ENCODE measurements at regions not wholly inside any gene's neighbourhood (a gene's known extent, or its start where the extent isn't known, plus 50 kb on each side); places are given as distances from the start of the nearest gene placed in this dataset.

DNA sequence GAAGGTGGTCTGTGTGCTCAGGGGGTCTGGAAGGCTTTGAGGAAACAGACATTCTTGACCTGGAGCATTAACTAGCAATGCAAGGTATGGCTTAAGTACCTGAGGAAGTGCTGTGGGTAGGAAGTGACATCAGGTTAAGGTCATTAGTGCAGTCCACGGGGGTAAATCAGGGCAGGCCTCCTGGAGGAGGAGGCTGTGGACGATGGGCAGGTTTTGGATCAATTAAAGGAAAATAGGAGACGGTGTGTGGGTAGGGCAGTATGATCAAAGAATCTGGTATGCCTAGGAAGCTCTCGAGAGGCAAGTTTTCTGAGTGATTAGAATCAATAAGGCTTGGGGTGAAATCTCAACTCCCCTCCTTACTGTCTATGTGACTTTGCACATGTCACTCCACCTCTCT, 295.3 kb downstream of the AACS start:
- no peak for DNase-seq (ENCODE audit: low spot score)

GRCh38 chr12:125371033-125371432, 305.8 kb downstream of the AACS start:
- DNase-seq (ENCODE audit: low spot score) = no peak

DNA sequence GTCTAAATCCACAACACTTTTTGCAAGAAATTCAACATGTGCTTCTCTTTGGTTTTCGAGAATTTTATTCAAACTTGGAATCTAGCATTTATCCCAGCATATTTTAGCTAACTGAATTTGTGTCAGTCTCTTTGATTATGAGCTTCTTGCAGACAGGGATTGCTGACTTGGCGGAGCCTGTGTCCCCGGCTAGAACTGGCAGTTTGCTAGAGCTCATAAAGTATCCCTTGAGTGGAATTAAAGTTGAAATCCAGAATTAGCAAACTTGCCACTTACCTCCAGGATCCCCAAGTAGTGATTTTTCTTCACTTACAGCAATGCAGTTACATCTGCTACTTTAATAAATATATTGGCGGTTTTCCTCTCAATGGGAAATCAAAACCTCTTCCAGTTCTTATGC, 306.9 kb downstream of the AACS start:
- no peak for DNase-seq (ENCODE audit: low spot score)

DNA sequence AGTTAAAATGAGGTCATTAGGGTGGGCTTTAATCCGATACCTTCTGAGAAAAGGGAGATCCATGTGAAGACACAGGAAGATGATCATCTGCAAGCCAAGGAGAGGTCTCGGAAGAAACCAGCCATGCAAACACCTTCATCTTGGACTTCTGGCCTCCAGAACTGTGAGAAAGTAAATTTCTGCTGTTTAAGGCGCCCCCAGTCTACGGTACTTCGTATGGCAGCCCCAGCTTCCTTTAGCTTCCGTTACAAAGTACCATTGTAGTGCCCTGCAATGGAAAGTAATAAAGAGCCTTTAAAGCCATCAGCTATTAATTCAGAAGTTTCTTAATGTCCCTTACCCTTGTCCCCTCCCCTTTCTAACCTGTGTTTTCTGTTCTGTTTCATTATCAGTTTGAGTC, 308.1 kb downstream of the AACS start:
- no peak for DNase-seq (ENCODE audit: low spot score)

DNA sequence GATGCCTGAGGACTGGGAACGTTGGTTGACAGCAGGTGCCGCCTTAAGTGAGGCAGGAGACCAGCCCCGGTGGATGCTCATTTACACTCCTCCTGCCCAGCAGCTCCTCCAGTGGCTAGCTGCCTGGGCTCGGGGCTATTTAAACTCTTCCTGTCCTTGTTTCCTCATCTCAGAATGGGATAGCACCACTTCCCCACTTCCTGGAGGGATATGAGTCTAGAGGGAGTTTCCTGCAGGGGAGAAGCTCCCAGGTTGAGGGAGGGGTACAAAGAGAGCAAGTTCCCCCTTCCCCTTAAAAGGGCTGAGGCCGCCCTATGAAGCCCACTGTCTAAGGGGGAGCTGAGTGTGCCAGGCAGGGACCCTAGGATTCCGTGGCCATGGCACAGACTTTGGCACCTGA, 311.2 kb downstream of the AACS start:
- no peak for DNase-seq (ENCODE audit: low spot score)

DNA sequence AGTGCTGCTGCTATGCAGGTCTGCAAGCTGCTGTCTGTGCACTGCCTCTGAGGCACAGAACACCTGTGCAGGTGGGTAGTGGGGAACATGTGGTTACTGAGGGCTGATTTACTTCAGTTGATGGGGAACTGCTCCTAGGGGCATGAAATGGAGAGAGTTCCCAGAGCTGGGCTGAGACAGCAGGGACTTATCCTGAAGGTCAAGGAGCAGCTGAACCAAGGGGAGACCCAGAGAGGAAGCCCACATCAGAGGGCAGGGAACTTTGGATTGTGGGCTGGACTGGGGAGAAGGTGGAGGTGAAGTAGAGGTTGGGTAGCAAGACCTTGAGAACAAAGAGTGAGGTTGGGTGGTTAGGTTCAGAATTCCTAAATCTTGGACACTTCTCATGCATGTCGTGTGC, 311.9 kb downstream of the AACS start:
- no peak for DNase-seq (ENCODE audit: low spot score)

DNA sequence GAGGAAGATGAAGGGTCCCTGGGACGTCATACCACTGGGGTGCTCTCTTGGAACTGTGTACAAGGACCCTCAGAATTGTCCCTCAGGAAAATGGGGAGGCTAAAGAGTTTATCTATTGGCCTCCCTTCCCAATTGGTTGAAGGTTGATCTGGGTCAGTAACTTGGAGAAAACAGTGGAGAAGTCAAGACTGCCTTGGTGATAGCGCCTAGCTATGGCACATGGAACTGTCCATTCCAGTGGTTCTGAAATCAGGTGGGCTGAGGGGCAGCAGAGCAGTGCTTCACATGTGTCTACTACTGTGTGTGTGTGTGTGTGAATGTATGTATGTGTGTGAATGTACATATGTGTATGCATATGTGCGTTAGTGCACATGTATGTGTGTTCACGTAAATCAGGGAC, 316.1 kb downstream of the AACS start:
- DNase-seq (ENCODE audit: low spot score) = no peak

GRCh38 chr12:125382926-125383325, 317.7 kb downstream of the AACS start:
- DNase-seq (ENCODE audit: low spot score) = no peak

- DNase-seq (ENCODE audit: low spot score) = no peak
These were observed 321.4 kb downstream of the AACS start for GRCh38 chr12:125386652-125387051.

DNA sequence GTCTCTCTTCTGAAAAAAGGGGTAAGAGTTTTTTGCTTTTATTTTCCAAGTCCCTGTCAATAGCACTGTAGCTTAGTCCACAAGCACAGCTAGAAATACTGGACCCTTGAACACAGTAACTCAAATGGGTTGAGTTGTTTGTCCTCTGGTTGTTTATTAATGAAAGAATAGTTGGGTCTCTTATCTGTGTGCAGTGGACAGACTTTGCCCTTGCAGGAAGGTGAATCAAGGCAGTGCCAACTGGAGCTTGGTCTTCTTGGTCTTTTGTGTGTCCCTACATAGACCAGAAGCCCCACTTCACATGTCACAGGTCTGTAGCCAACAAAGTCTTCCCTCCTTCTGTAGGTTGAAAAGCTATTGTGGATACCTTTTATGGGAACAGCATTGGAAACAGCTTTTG, 322.0 kb downstream of the AACS start:
- DNase-seq (ENCODE audit: low spot score) = no peak

- DNase-seq (ENCODE audit: low spot score) = no peak
These were observed 323.9 kb downstream of the AACS start for GRCh38 chr12:125389061-125389697.

GRCh38 chr12:125393569-125393968, 328.3 kb downstream of the AACS start:
- DNase-seq (ENCODE audit: low spot score) = no peak

DNA sequence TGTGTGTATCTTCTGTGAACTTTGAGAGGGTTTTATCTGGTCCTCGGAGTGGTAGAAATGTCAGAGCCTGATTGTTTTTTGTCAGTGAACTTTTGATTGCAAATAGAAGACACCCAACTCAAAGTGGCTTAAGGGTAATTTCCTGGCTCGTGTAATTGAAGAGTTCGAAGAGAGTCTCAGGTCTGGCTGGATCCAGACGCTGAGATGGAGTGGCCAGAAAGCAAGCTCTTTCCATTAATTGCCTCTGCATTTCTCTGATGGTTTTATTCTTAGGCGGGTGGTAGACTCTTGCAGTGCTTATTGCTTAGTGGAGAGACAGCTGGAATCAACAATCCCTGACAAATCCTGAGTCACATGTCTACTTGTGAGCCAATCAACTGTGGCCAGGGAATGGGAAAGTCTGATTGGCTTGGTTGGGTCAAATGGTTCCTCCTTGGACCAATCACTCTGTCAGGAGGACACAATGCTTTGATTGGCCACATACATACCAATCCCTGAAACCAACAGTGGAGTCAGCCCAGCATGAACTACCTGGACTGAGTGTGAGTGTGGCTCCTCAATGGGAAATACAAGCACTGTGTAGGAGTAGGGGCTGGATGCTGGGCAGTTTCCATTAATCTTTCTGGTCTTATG, 330.5 kb downstream of the AACS start:
- no peak for DNase-seq (ENCODE audit: low spot score)

DNA sequence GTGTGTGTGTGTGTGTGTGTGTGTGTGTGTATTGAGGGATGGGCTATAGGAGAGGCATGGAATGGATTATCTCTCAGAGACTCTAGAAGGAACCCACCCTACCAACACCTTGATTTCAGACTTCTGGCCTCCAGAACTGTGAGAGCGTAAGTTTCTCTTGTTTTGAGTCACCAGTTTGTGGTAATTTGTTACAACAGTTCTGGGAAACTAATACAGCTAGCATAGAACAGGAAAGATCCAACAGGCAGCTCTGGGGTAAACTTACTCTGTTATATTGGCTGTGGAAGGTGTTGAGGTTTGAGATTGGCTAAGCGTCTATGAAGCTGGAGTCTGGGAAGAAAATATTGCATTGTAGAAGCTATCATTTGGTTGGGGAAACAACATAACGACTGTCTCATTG, 334.3 kb downstream of the AACS start:
- no peak for DNase-seq (ENCODE audit: low spot score)

- peak; percentile 18 for DNase-seq (ENCODE audit: low spot score)
These were observed 337.9 kb downstream of the AACS start for GRCh38 chr12:125402874-125403789.

GRCh38 chr12:125403843-125404242, 338.6 kb downstream of the AACS start:
- DNase-seq (ENCODE audit: low spot score) = no peak

- no peak for DNase-seq (ENCODE audit: low spot score)
These were observed 340.9 kb downstream of the AACS start for GRCh38 chr12:125406131-125406530.

DNA sequence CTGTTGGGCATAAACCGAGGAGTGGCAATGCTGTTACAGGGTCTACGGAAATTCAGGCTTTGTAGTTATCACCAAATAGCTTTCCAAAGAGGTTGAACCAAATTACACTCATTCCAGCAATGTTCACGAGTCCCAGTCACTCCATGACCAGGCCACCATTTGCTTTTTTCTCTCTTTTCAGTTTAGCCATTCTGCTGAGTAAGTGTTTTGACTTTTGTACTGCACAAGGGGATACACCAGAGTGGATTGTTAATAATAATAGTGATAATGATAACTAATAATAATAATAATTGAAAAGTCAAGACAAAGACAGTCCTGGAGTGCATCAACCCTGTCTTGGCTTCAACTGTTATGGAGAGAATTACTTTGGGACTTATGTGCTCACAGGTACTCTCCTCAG, 343.5 kb downstream of the AACS start:
- DNase-seq (ENCODE audit: low spot score) = no peak

GRCh38 chr12:125412506-125412905, 347.3 kb downstream of the AACS start:
- DNase-seq (ENCODE audit: low spot score) = no peak

GRCh38 chr12:125417446-125417845, 352.2 kb downstream of the AACS start:
- no peak for DNase-seq (ENCODE audit: low spot score)

DNA sequence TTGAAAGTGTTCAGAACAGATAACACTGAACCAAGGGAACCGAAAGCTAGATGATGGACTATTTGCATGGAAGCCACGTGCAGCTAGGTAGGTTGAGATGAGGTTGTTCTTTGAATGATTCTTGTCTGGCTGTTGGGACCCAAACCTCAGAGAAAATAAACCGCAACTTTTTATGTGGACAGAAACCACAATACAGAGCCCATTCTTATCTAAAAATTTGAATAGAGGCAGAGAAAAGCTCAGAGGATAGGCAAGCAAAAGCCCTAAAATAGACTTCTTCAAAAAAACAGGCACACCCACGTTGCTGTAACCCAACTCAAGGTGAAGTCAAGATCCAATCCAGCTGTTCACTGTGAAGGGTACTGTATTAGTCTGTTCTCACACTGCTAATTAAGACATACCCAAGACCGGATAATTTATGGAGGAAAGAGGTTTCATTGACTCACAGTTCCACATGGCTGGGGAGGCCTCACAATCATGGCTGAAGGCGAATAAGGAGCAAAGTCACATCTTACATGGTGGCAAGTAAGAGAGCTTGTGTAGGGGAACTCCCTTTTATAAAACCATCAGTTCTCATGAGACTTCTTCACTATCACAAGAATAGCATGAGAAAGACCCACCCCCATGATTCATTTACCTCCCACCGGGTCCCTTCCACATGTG, 353.8 kb downstream of the AACS start:
- DNase-seq (ENCODE audit: low spot score) = no peak

DNA sequence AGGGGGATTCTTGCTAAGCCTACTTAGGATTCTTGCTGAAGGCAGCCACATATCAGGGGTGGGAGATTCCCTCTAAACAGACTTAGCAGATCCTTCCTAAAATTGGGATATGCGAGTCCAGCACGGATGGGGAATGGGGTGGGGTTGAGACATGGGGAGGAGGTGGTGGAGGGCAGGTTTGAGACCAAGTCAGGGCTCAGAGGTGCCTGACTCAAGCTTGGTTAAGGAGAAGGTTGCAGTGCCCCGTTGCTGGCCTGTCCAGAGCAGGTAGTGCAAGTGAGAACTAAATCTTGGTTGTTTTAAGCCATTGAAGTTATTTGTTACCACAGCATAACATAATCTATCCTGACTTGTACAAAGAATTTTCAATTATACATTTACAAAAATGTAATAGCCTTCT, 359.7 kb downstream of the AACS start:
- no peak for DNase-seq (ENCODE audit: low spot score)

DNA sequence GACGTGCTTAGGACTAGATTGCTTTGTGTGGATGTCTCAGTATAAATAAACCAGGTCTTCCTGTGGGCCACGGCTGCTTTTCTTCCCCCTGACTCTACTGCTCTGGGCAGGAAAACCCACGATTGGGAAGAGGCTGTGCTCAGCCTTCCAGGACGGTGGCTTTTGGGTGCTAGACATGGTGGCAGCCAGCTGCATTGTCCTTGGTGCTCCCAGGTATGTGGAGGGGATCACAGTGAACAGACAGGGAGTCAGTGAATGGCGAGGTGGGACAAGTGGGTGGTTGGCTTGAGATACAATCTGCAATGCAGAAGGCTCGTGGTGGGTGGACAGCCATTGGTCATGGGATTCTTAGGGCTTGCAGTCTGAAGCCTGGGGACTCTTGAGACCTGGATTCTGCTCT, 366.3 kb downstream of the AACS start:
- DNase-seq (ENCODE audit: low spot score) = no peak

All from AG08396 (cell line).